ENCODE measurements at regions not wholly inside any gene's neighbourhood (a gene's known extent, or its start where the extent isn't known, plus 50 kb on each side); places are given as distances from the start of the nearest gene placed in this dataset.

DNA sequence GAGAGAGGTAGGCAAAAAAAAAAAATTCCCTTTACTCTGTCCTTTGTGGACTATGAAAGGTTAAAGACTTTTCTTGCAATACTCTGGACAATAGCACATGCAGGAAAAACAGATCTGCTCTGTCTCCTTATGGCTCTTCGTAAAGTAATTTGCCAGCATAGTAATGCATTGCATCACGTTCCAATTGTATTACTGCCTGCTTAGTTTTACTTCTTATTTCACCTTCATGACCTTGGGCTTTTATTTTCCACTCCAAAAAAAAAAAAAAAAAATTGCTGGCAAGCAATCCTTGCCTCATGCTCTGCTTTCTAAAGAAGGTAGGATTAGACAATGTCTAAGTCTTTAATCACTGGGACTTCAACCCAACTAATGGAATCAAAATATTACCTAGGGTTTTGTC lies 1802.7 kb downstream of the SUCLG1 start:
- TF ChIP-seq, protein P1, sequence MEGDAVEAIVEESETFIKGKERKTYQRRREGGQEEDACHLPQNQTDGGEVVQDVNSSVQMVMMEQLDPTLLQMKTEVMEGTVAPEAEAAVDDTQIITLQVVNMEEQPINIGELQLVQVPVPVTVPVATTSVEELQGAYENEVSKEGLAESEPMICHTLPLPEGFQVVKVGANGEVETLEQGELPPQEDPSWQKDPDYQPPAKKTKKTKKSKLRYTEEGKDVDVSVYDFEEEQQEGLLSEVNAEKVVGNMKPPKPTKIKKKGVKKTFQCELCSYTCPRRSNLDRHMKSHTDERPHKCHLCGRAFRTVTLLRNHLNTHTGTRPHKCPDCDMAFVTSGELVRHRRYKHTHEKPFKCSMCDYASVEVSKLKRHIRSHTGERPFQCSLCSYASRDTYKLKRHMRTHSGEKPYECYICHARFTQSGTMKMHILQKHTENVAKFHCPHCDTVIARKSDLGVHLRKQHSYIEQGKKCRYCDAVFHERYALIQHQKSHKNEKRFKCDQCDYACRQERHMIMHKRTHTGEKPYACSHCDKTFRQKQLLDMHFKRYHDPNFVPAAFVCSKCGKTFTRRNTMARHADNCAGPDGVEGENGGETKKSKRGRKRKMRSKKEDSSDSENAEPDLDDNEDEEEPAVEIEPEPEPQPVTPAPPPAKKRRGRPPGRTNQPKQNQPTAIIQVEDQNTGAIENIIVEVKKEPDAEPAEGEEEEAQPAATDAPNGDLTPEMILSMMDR (IDR thresholded peaks at IDR 0.05): no peak
- TF ChIP-seq POLR2A (IDR thresholded peaks at IDR 0.05) (no peak), EP300 (IDR thresholded peaks at IDR 0.05) (no peak)

Data from ovary (tissue), 3 donors.